H1 (cell line): ENCODE measurements at regions not wholly inside any gene's neighbourhood (a gene's known extent, or its start where the extent isn't known, plus 50 kb on each side); places are given as distances from the start of the nearest gene placed in this dataset.
"Not testable (repeated sequence)": the region's sequence is repeated elsewhere in the genome, so short reads cannot be mapped to it uniquely, and the experiment has no call there.

Source experiments
- CTCF ChIA-PET: fragments of 300-600 bp; sonication (Branson Sonifier 250); formaldehyde crosslinking; loops from one replicate; lab custom pipeline; 2021; ENCODE audit not compliant: partially characterized antibody; lab: Charles Lee
- POLR2A ChIA-PET: fragments of 300-600 bp; sonication (Branson Sonifier 250); formaldehyde crosslinking; loops from one replicate; lab custom pipeline; 2021; ENCODE audit warnings: inconsistent platforms; ENCODE audit not compliant: partially characterized antibody; lab: Charles Lee
- DNase-seq, 2 experiments: peaks; one replicate each; pipeline versions ENCODE4 v3.0.0 to v3.0.0-alpha.2; 2010 to 2022; ENCODE audit warnings: low spot score in 2 of 2, low read depth in 1 of 2, mixed read lengths in 1 of 2
- FAIRE-seq: peaks from 2 replicates; lab custom pipeline; 2011; peaks lifted over from hg19 to GRCh38; lab: Jason Lieb, UNC
- H2AFZ ChIP-seq: 2 replicates; pipeline ENCODE4 v1.8.1; 2012; ENCODE audit warnings: low read length, inconsistent platforms
- H2AK5ac ChIP-seq: 2 replicates; pipeline ENCODE4 v1.6.1; 2013; ENCODE audit warnings: low read depth, low read length
- H2BK120ac ChIP-seq: replicated peaks from 2 replicates; pipeline ENCODE3; 2013; ENCODE audit warnings: low read depth, low read length, inconsistent platforms
- H2BK12ac ChIP-seq: 2 replicates; pipeline ENCODE4 v1.6.1; 2013; ENCODE audit warnings: low read depth, low read length
- H2BK15ac ChIP-seq: 2 replicates; pipeline ENCODE4 v1.6.1; 2013; ENCODE audit warnings: low read length
- H2BK20ac ChIP-seq: 2 replicates; pipeline ENCODE4 v1.6.1; 2013; ENCODE audit warnings: low read length
- H2BK5ac ChIP-seq: 2 replicates; pipeline ENCODE4 v1.6.1; 2013; ENCODE audit warnings: low read depth, low read length
- H3K14ac ChIP-seq: 2 replicates; pipeline ENCODE4 v1.6.1; 2013; ENCODE audit warnings: inconsistent platforms; ENCODE audit not compliant: insufficient read length
- H3K18ac ChIP-seq: 2 replicates; pipeline ENCODE4 v1.6.1; 2013; ENCODE audit warnings: low read length; ENCODE audit errors: extremely low read depth
- H3K23ac ChIP-seq: 2 replicates; pipeline ENCODE4 v1.6.1; 2013; ENCODE audit warnings: inconsistent platforms; ENCODE audit not compliant: insufficient read length
- H3K23me2 ChIP-seq: 2 replicates; pipeline ENCODE4 v1.6.1; 2013; ENCODE audit warnings: low read depth, low read length
- H3K27ac ChIP-seq: 2 replicates; pipeline ENCODE4 v1.6.1; 2011; ENCODE audit warnings: low read depth, low read length, inconsistent platforms
- H3K27me3 ChIP-seq, 4 experiments: replicated peaks in 1 of 4; 1 replicate in 1 of 4; 2 replicates in 3 of 4; pipeline versions ENCODE4 v1.6.1 to v1.8.1; 2011 to 2013; ENCODE audit warnings: low read length in 3 of 4, mild to moderate bottlenecking in 3 of 4, inconsistent platforms in 2 of 4, mixed read lengths in 2 of 4, moderate library complexity in 1 of 4; ENCODE audit not compliant: control insufficient read depth in 3 of 4, insufficient read depth in 3 of 4; ENCODE audit errors: extremely low read depth in 1 of 4
- H3K36me3 ChIP-seq, 4 experiments: 2 replicates each; pipeline versions ENCODE4 v1.6.1 to v1.8.1; 2011 to 2013; ENCODE audit warnings: mild to moderate bottlenecking in 4 of 4, low read length in 3 of 4, moderate library complexity in 2 of 4, control low read depth in 1 of 4, inconsistent platforms in 1 of 4; ENCODE audit not compliant: insufficient read depth in 4 of 4, control insufficient read depth in 2 of 4
- H3K4ac ChIP-seq: replicated peaks from 2 replicates; pipeline ENCODE3; 2013; ENCODE audit warnings: low read length, low read depth, mixed read lengths, inconsistent platforms; ENCODE audit not compliant: insufficient read length
- H3K4me1 ChIP-seq, 4 experiments: replicated peaks in 1 of 4; 1 replicate in 1 of 4; 2 replicates in 3 of 4; pipeline versions ENCODE4 v1.6.1 to v1.8.1; 2011 to 2013; ENCODE audit warnings: low read length in 3 of 4, inconsistent platforms in 2 of 4, mixed read lengths in 1 of 4; ENCODE audit not compliant: insufficient read depth in 4 of 4, control insufficient read depth in 3 of 4
- H3K4me2 ChIP-seq, 2 experiments: 2 replicates each; pipeline versions ENCODE4 v1.6.1 to v1.8.1; 2011 to 2013; ENCODE audit warnings: low read depth in 2 of 2, low read length in 2 of 2, control low read depth in 1 of 2, inconsistent platforms in 1 of 2, mild to moderate bottlenecking in 1 of 2; ENCODE audit not compliant: insufficient read depth in 1 of 2
- H3K4me3 ChIP-seq, 4 experiments: fragments of 200-600, 300-600 bp in 1 of 4; sonication (generic), shearing (Covaris generic), sonication (Bioruptor Twin) in 1 of 4; 2 replicates each; pipeline versions ENCODE4 v1.5.1 to v1.8.1; 2011 to 2016; ENCODE audit warnings: low read length in 4 of 4, low read depth in 3 of 4, control low read depth in 2 of 4, inconsistent platforms in 2 of 4, mild to moderate bottlenecking in 2 of 4, mixed read lengths in 1 of 4, moderate library complexity in 1 of 4; ENCODE audit not compliant: insufficient read depth in 2 of 4; ENCODE audit errors: extremely low read depth in 1 of 4
- H3K56ac ChIP-seq: replicated peaks from 2 replicates; pipeline ENCODE3; 2013; ENCODE audit warnings: low read depth, mild to moderate bottlenecking, mixed read lengths, low read length, inconsistent platforms; ENCODE audit not compliant: insufficient read length
- H3K79me1 ChIP-seq: 2 replicates; pipeline ENCODE4 v1.6.1; 2013; ENCODE audit warnings: low read depth, low read length, control low read depth
- H3K79me2 ChIP-seq, 2 experiments: 2 replicates each; pipeline versions ENCODE4 v1.6.1 to v1.8.1; 2012 to 2013; ENCODE audit warnings: low read length in 2 of 2, mild to moderate bottlenecking in 2 of 2, inconsistent platforms in 1 of 2; ENCODE audit not compliant: insufficient read depth in 2 of 2, control insufficient read depth in 1 of 2
- H3K9ac ChIP-seq, 4 experiments: replicated peaks in 1 of 4; 1 replicate in 1 of 4; 2 replicates in 3 of 4; pipeline versions ENCODE4 v1.6.1 to v1.8.1; 2011 to 2013; ENCODE audit warnings: low read depth in 3 of 4, low read length in 3 of 4, control low read depth in 2 of 4, mild to moderate bottlenecking in 2 of 4, moderate library complexity in 2 of 4, inconsistent platforms in 1 of 4; ENCODE audit errors: extremely low read depth in 1 of 4
- H3K9me3 ChIP-seq, 2 experiments: 2 replicates each; pipeline versions ENCODE4 v1.6.1 to v1.8.1; 2012 to 2013; ENCODE audit warnings: mild to moderate bottlenecking in 2 of 2, moderate library complexity in 2 of 2, control low read depth in 1 of 2, inconsistent platforms in 1 of 2, low read depth in 1 of 2, low read length in 1 of 2, mixed read lengths in 1 of 2; ENCODE audit not compliant: insufficient read depth in 2 of 2
- H4K20me1 ChIP-seq, 2 experiments: replicated peaks in 1 of 2; 2 replicates each; pipeline versions ENCODE3 to v1.8.1; 2011 to 2013; ENCODE audit warnings: inconsistent platforms in 2 of 2, low read length in 2 of 2, mild to moderate bottlenecking in 1 of 2; ENCODE audit not compliant: insufficient read depth in 2 of 2, control insufficient read depth in 1 of 2
- H4K5ac ChIP-seq: 2 replicates; pipeline ENCODE4 v1.6.1; 2013; ENCODE audit warnings: low read length, low read depth, mixed read lengths, inconsistent platforms; ENCODE audit not compliant: insufficient read length
- H4K8ac ChIP-seq: 2 replicates; pipeline ENCODE4 v1.8.0; 2013; ENCODE audit warnings: mild to moderate bottlenecking, moderate library complexity, low read length, inconsistent platforms; ENCODE audit not compliant: insufficient read depth; ENCODE audit errors: extremely low read depth
- H4K91ac ChIP-seq: replicated peaks from 2 replicates; pipeline ENCODE3; 2013; ENCODE audit warnings: low read length, mixed read lengths, inconsistent platforms; ENCODE audit not compliant: insufficient read length
- WGBS, 2 experiments: shearing (Covaris generic) in 1 of 2; methylation state at CpG; one replicate each; pipeline versions ENCODE4 v1.1.6 to v1.1.7; 2013 to 2015; ENCODE audit warnings: low lambda C conversion rate in 2 of 2, mixed read lengths in 2 of 2, inconsistent platforms in 1 of 2, low coverage in 1 of 2, missing lambda C conversion rate in 1 of 2; ENCODE audit not compliant: insufficient replicate concordance in 2 of 2, insufficient coverage in 1 of 2, insufficient read length in 1 of 2; ENCODE audit errors: extremely low coverage in 1 of 2, missing lambda C conversion rate in 1 of 2; 5-methylcytosine and 5-hydroxymethylcytosine counted together

GRCh38 chr6:88420967-88421488 lies 254.9 kb upstream of the CNR1 start:
- H3K4me1 ChIP-seq, H3K4ac ChIP-seq, H3K9me3 ChIP-seq, H3K79me2 ChIP-seq, H3K4me2 ChIP-seq, POLR2A ChIA-PET, H2AFZ ChIP-seq, H3K14ac ChIP-seq, H3K27ac ChIP-seq, H3K27me3 ChIP-seq, H2AK5ac ChIP-seq, CTCF ChIA-PET, H3K36me3 ChIP-seq, H2BK12ac ChIP-seq, H3K56ac ChIP-seq, H3K23ac ChIP-seq, H4K8ac ChIP-seq, DNase-seq, H2BK15ac ChIP-seq, H3K4me3 ChIP-seq, H4K5ac ChIP-seq, FAIRE-seq, H2BK120ac ChIP-seq, H3K9ac ChIP-seq, H3K79me1 ChIP-seq, H4K91ac ChIP-seq, H3K18ac ChIP-seq, H2BK20ac ChIP-seq, H3K23me2 ChIP-seq, H4K20me1 ChIP-seq, H2BK5ac ChIP-seq: not testable (repeated sequence)
- 96% methylated on average over 20 of the region's 21 CpGs; no CpG with 5 or more reads in 1 of the 2 experiments for WGBS, 2 experiments
